GM13977 (cell line): ENCODE measurements at regions not wholly inside any gene's neighbourhood (a gene's known extent, or its start where the extent isn't known, plus 50 kb on each side); places are given as distances from the start of the nearest gene placed in this dataset.

Experiments
- DNase-seq: peaks from one replicate; pipeline ENCODE4 v3.0.0; 2012; ENCODE audit warnings: low spot score
- in situ Hi-C: fragments of 300-500 bp; cut with MboI; formaldehyde crosslinking; loops from one replicate; pipeline ENCODE4 v1.12.0; 2022; ENCODE audit warnings: low sequenced_read_pairs, low pct_unique_long_range_greater_than_20kb, mixed read lengths, inconsistent platforms; ENCODE audit not compliant: unreplicated experiment
- TF ChIP-seq, protein P1 (sequence below): IDR thresholded peaks from 2 replicates; pipeline ENCODE4 v1.5.1; 2012; ENCODE audit warnings: mild to moderate bottlenecking, control low read depth; ENCODE audit not compliant: insufficient read depth; ENCODE audit errors: extremely low read depth, missing control alignments

DNA sequence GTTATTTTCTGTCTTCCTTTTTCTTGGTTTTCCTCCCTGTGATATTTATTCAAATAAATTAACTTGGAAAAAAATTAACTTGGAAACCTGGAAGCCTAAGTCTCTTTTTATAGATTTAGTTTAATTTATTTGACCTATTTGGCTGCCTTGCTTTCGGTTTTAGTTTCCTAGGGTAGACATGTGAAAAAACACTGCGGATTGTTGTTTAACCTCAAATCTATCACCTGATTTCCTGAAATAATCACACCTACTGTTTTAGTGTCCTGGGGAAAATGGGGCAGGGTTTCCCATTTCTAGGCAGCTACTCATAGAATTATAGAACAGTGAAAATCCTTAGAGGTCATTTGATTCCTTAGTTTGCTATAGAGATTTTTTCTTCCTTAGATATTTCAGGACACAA, 412.4 kb downstream of the PCDH17 start:
- in situ Hi-C loops, result no loop called here
- DNase-seq, result no peak
- TF ChIP-seq, protein P1, sequence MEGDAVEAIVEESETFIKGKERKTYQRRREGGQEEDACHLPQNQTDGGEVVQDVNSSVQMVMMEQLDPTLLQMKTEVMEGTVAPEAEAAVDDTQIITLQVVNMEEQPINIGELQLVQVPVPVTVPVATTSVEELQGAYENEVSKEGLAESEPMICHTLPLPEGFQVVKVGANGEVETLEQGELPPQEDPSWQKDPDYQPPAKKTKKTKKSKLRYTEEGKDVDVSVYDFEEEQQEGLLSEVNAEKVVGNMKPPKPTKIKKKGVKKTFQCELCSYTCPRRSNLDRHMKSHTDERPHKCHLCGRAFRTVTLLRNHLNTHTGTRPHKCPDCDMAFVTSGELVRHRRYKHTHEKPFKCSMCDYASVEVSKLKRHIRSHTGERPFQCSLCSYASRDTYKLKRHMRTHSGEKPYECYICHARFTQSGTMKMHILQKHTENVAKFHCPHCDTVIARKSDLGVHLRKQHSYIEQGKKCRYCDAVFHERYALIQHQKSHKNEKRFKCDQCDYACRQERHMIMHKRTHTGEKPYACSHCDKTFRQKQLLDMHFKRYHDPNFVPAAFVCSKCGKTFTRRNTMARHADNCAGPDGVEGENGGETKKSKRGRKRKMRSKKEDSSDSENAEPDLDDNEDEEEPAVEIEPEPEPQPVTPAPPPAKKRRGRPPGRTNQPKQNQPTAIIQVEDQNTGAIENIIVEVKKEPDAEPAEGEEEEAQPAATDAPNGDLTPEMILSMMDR, result no peak

- in situ Hi-C loops, result no loop called here
- DNase-seq, result no peak
- TF ChIP-seq, protein P1, result no peak
Observed at GRCh38 chr13:58048670-58049069, 417.1 kb downstream of the PCDH17 start.

DNA sequence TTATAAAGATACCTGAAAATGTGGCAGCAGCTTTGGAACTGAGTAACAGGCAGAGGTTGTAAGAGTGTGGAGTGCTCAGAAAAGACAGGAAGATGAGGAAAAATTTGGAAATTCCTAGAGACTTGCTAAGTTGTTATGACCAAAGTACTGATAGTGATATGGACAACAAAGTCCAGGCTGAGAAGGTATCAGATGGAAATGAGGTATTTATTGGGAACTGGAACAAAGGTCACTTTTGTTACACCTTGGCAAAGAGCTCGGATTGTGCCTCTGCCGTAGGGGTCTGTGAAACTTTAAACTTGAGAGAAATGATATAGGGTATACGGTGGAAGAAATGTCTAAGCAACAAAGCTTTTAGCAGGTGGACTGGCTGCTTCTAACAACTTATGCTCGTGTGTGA, 419.9 kb downstream of the PCDH17 start:
- no peak for DNase-seq
- TF ChIP-seq, protein P1, result no peak
- in situ Hi-C loops, result no loop called here

DNA sequence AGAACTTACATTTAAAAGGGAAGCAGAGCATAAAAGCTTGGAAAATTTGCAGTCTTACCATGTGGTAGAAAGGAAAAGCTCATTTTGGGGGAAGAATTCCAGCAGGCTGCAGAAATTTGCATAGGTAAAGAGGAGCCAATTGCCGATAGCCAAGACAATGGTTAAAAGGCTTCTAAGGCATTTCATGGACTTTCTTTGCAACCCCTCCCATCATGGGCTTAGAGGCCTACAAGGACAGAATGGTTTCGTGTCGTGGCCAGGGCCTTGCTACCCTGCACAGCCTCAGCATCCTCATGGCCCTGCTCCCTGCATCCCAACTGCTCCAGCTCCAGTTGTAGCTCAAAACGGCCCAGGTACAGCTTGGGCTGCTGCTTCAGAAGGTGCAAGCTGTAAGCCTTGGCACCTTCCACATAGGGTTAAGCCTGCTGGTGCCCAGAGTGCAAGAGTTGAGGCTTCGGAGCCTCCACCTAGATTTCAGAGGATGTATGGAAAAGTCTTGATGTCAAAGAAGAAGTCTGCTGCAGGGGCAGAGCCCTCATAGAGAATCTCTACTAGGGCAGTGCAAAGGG, 420.3 kb downstream of the PCDH17 start:
- TF ChIP-seq, protein P1, result no peak
- DNase-seq, result no peak
- in situ Hi-C loops, result no loop called here

- DNase-seq, result no peak
- TF ChIP-seq, protein P1, result no peak
- in situ Hi-C loops, result no loop called here
Observed at GRCh38 chr13:58056426-58056825, 424.9 kb downstream of the PCDH17 start.

- no peak for DNase-seq
- in situ Hi-C loops, result no loop called here
- TF ChIP-seq, protein P1, result no peak
Observed at GRCh38 chr13:58059624-58060023, 428.1 kb downstream of the PCDH17 start.

- in situ Hi-C loops, result no loop called here
- no peak for DNase-seq
- TF ChIP-seq, protein P1, result no peak
Observed at GRCh38 chr13:58080806-58081205, 449.3 kb downstream of the PCDH17 start.
